ENCODE measurements at regions not wholly inside any gene's neighbourhood (a gene's known extent, or its start where the extent isn't known, plus 50 kb on each side); places are given as distances from the start of the nearest gene placed in this dataset.
"Not testable (repeated sequence)": the region's sequence is repeated elsewhere in the genome, so short reads cannot be mapped to it uniquely, and the experiment has no call there.

DNA sequence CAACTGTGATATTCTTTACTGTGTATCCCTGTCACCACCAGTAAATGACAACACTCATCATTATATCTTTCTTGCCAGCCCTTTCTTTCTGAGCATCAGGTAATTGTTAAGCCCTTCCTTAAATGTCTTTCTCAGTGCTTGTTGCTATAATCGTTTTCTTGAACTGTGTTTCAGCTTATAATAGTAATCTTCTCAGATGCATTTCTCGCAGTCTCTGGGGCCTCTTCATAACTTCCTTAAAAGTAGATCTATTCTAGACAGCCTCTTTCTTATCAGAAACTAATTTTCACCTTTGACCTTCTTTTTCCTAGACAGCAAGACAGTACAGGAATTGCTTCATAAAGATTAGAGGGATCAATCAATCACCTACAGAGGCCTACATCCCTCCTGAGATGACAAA lies 648.1 kb downstream of the CPS1 start:
- WGBS, 2 donors: 65 to 78% methylated on average over 2 of the region's 2 CpGs
- H3K4me3 ChIP-seq: no peak overlapping the region
- no peaks in the 10 kb centered on the region for H3K36me3 ChIP-seq
- H3K27me3 ChIP-seq: no peaks in the 10 kb centered on the region
- H3K27ac ChIP-seq: no peak overlapping the region
- H3K9me3 ChIP-seq: no peaks in the 10 kb centered on the region
- intact Hi-C loops (cut with DNase I): no loop called here
- DNase-seq: no peak
- TF ChIP-seq, protein P1, sequence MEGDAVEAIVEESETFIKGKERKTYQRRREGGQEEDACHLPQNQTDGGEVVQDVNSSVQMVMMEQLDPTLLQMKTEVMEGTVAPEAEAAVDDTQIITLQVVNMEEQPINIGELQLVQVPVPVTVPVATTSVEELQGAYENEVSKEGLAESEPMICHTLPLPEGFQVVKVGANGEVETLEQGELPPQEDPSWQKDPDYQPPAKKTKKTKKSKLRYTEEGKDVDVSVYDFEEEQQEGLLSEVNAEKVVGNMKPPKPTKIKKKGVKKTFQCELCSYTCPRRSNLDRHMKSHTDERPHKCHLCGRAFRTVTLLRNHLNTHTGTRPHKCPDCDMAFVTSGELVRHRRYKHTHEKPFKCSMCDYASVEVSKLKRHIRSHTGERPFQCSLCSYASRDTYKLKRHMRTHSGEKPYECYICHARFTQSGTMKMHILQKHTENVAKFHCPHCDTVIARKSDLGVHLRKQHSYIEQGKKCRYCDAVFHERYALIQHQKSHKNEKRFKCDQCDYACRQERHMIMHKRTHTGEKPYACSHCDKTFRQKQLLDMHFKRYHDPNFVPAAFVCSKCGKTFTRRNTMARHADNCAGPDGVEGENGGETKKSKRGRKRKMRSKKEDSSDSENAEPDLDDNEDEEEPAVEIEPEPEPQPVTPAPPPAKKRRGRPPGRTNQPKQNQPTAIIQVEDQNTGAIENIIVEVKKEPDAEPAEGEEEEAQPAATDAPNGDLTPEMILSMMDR (IDR thresholded peaks at IDR 0.05): no peak
- TF ChIP-seq EP300 (IDR thresholded peaks at IDR 0.05) (no peak), POLR2A (IDR thresholded peaks at IDR 0.05) (no peak), POLR2AphosphoS5 (IDR thresholded peaks at IDR 0.05) (no peak)
- no peaks in the 10 kb centered on the region for H3K4me1 ChIP-seq

DNA sequence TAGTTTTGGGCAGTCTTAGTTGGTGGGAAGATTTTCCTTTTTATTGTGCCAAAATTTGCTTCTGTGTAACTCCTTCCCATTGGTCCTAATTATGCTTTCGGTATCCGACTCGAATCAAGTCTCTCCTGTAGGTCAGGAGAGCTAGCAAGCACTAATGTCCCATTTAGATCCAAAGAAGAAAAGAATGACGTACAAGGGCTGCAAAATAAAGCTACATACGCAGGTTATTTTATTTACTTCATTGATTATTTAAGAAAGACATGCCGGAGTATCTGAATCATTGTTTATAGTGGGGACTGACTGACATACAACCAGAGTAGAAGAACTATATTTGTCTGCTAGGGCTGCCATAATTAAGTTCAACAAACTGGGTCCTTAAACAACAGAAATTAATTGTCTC lies 648.5 kb downstream of the CPS1 start:
- DNase-seq: no peak
- Histone ChIP-seq H3K36me3 (no peaks in the 10 kb centered on the region), H3K4me1 (no peaks in the 10 kb centered on the region), H3K27ac (no peak overlapping the region), H3K27me3 (no peaks in the 10 kb centered on the region), H3K4me3 (no peak overlapping the region), H3K9me3 (no peaks in the 10 kb centered on the region)
- intact Hi-C loops (cut with DNase I): no loop called here
- TF ChIP-seq POLR2A (IDR thresholded peaks at IDR 0.05): no peak
- no peak for TF ChIP-seq EP300 (IDR thresholded peaks at IDR 0.05)
- TF ChIP-seq, protein P1 (IDR thresholded peaks at IDR 0.05): no peak
- TF ChIP-seq POLR2AphosphoS5 (IDR thresholded peaks at IDR 0.05): no peak
- WGBS, 2 donors: 82 to 92% methylated on average over 6 of the region's 6 CpGs

DNA sequence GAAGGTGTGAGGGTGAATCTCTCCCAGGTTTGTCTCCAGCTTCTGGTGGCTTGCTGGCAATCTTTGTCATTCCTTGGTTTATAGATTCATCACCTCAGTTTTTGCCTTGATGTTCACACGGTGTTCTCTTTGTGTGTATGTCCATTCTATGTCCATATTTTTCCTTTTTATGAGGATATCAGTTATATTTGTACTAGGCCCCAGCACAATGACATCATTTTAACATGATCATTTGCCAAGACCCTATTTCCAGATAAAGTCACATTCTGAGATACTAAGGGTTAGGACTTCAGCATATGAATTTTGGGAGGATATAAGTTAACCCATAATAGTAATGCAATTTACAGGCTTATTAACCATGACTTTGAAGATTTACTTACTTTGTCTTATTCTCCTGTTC lies 649.0 kb downstream of the CPS1 start:
- Histone ChIP-seq H3K27me3 (no peaks in the 10 kb centered on the region), H3K27ac (no peak overlapping the region), H3K36me3 (no peaks in the 10 kb centered on the region), H3K4me3 (no peak overlapping the region), H3K4me1 (no peaks in the 10 kb centered on the region), H3K9me3 (no peaks in the 10 kb centered on the region)
- WGBS, 2 donors: 74 to 81% methylated on average over 1 of the region's 1 CpG
- intact Hi-C loops (cut with DNase I): no loop called here
- DNase-seq: no peak
- TF ChIP-seq, protein P1 (IDR thresholded peaks at IDR 0.05): no peak
- TF ChIP-seq POLR2AphosphoS5 (IDR thresholded peaks at IDR 0.05) (no peak), EP300 (IDR thresholded peaks at IDR 0.05) (no peak), POLR2A (IDR thresholded peaks at IDR 0.05) (no peak)

DNA sequence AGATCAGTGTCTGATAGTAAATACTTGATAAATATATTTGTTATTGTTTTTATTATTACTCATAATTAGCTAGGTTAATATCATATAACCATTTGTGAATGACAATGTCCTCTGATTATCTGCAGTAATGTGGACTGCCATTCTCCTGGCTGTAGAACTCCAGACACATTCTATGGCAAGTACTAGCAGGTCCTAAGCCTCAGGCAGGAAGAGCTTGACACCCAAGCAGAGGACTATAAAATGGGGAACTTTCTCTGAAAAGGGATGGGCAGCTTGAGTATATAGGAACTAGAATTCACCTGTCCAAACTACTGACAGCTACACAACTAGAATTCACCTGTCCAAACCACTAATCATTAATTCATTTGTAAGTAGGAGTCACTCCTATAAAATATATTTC lies 649.4 kb downstream of the CPS1 start:
- Histone ChIP-seq H3K4me1 (no peaks in the 10 kb centered on the region), H3K4me3 (no peak overlapping the region), H3K9me3 (no peaks in the 10 kb centered on the region), H3K27me3 (no peaks in the 10 kb centered on the region), H3K27ac (no peak overlapping the region), H3K36me3 (no peaks in the 10 kb centered on the region)
- no peak for DNase-seq
- intact Hi-C loops (cut with DNase I): no loop called here
- TF ChIP-seq EP300 (IDR thresholded peaks at IDR 0.05) (no peak), POLR2A (IDR thresholded peaks at IDR 0.05) (no peak), POLR2AphosphoS5 (IDR thresholded peaks at IDR 0.05) (no peak)
- TF ChIP-seq, protein P1 (IDR thresholded peaks at IDR 0.05): no peak

DNA sequence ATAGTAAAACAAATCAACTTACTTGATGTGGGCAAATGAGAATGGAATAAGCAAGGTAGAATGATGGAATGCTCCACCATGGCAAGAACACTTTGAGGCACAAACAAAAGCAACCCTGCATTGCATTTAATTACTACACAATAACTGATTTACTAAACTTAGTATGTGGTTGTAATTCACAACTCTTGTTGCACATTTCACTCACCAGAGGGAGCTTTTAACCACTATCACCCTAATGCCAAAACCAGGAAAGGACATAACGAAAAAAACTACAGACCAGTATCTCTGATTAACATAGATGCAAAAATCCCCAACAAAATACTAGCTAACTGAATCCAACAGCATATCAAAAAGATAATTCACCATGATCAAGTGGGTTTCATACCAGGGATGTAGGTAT lies 659.8 kb downstream of the CPS1 start:
- H3K9me3 ChIP-seq: peaks cover 0 to 1% (median 0%) of the 10 kb centered on the region in 4 donors
- no peak for TF ChIP-seq POLR2A (IDR thresholded peaks at IDR 0.05)
- TF ChIP-seq, protein P1 (IDR thresholded peaks at IDR 0.05): no peak
- no peak for TF ChIP-seq POLR2AphosphoS5 (IDR thresholded peaks at IDR 0.05)
- no peak for TF ChIP-seq EP300 (IDR thresholded peaks at IDR 0.05)
- no peaks in the 10 kb centered on the region for H3K27me3 ChIP-seq
- no peak overlapping the region for H3K27ac ChIP-seq
- no peaks in the 10 kb centered on the region for H3K4me1 ChIP-seq
- no peak overlapping the region for H3K4me3 ChIP-seq
- H3K36me3 ChIP-seq: no peaks in the 10 kb centered on the region
- 5 to 34% methylated on average over 1 of the region's 1 CpG for WGBS, 2 donors
- intact Hi-C loops (cut with DNase I): no loop called here
- no peak for DNase-seq

DNA sequence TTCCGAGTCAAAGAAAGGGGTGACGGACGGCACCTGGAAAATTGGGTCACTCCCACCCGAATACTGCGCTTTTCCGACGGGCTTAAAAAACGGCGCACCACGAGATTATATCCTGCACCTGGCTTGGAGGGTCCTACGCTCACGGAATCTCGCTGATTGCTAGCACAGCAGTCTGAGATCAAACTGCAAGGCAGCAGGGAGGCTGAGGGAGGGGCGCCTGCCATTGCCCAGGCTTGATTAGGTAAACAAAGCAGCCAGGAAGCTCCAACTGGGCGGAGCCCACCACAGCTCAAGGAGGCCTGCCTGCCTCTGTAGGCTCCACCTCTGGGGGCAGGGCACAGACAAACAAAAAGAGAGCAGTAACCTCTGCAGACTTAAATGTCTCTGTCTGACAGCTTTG lies 663.1 kb downstream of the CPS1 start:
- H3K27ac ChIP-seq; intact Hi-C loops (cut with DNase I); H3K4me1 ChIP-seq; H3K9me3 ChIP-seq; H3K27me3 ChIP-seq; DNase-seq; H3K36me3 ChIP-seq; H3K4me3 ChIP-seq: not testable (repeated sequence)
- 88 to 94% methylated on average over 12 to 14 of the region's 15 CpGs for WGBS, 2 donors
